Esophagus (tissue), 2 donors: ENCODE measurements at regions not wholly inside any gene's neighbourhood (a gene's known extent, or its start where the extent isn't known, plus 50 kb on each side); places are given as distances from the start of the nearest gene placed in this dataset.

Experiments used
- H3K27ac ChIP-seq, 2 donors: one replicate each; pipeline ENCODE4 v1.5.1; 2013; ENCODE audit warnings: low read depth in 2 of 2, mild to moderate bottlenecking in 2 of 2, inconsistent platforms in 1 of 2, low read length in 1 of 2, moderate library complexity in 1 of 2
- H3K27me3 ChIP-seq, 2 donors: one replicate each; pipeline ENCODE4 v1.6.1; 2013; ENCODE audit warnings: low read length in 2 of 2, control low read depth in 1 of 2, mild to moderate bottlenecking in 1 of 2; ENCODE audit not compliant: insufficient read depth in 2 of 2, control insufficient read depth in 1 of 2
- H3K36me3 ChIP-seq, 2 donors: one replicate each; pipeline ENCODE4 v1.6.1; 2013; ENCODE audit warnings: low read length in 1 of 2; ENCODE audit not compliant: control insufficient read depth in 2 of 2, insufficient read depth in 2 of 2
- H3K4me1 ChIP-seq, 2 donors: one replicate each; pipeline ENCODE4 v1.6.1; 2013; ENCODE audit warnings: low read length in 1 of 2; ENCODE audit not compliant: control insufficient read depth in 2 of 2, insufficient read depth in 2 of 2
- H3K4me3 ChIP-seq, 2 donors: one replicate each; pipeline ENCODE4 v1.5.1; 2013; ENCODE audit warnings: low read length in 2 of 2, mild to moderate bottlenecking in 2 of 2, low read depth in 1 of 2, moderate library complexity in 1 of 2
- H3K9me3 ChIP-seq, 2 donors: one replicate each; pipeline ENCODE4 v1.6.1; 2013; ENCODE audit warnings: mild to moderate bottlenecking in 2 of 2, low read depth in 1 of 2, low read length in 1 of 2, moderate library complexity in 1 of 2; ENCODE audit not compliant: control insufficient read depth in 2 of 2, insufficient read depth in 1 of 2
- WGBS, 2 donors: extraction: QIAGEN DNeasy Blood & Tissue Kit; methylation state at CpG; one replicate each; pipeline ENCODE4 v1.1.7; 2013; 5-methylcytosine and 5-hydroxymethylcytosine counted together
- donor health status: healthy with polysubstance abuse.
- donor health status: Bipolar disorder and iron deficiency.

DNA sequence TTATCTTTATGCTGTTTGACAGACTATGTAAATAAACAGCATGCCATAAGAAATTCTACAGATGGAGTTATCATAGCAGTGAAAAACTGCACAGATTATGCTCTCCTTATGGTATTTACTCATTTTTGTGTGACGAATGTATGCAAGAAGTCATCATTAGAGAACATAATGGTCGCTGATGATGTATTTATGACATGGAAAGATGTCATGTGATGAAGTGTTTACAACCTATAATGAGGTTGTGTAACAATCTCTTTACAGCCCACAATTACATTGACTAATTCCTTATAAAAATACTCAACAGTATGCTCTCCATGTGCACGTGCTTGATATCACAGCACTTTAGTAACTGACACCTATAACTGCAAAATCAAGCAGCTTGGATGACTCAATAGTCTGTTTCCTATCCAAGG is 192.4 kb downstream of the BMP2 start:
- Histone ChIP-seq H3K27ac (no peak overlapping the region), H3K9me3 (no peaks in the 10 kb centered on the region), H3K4me1 (no peaks in the 10 kb centered on the region), H3K27me3 (no peaks in the 10 kb centered on the region), H3K4me3 (no peak overlapping the region), H3K36me3 (no peaks in the 10 kb centered on the region)
- 54 to 57% methylated on average over 3 of the region's 3 CpGs for WGBS, 2 donors

DNA sequence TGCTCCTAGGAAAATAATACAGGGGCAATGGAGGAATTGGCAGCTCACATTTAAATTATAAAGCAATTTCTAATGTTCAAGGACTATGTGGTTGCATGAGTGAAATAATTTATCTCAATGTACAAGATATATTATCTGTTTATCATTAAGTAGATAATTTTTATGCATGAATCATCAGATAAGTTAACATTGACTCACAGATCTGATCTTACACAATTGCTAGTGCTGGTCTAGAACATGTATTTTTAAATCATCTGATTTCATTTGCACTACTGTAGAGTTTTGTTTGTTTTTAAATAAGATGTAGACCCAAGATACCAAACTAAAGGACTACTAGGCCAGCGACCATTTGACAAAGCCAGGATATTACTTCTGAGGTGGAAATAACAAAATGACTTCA is 199.2 kb downstream of the BMP2 start:
- Histone ChIP-seq H3K4me3 (no peak overlapping the region), H3K4me1 (no peaks in the 10 kb centered on the region), H3K36me3 (no peaks in the 10 kb centered on the region), H3K9me3 (no peaks in the 10 kb centered on the region), H3K27ac (no peak overlapping the region), H3K27me3 (no peaks in the 10 kb centered on the region)
- 69 to 71% methylated on average over 1 of the region's 1 CpG for WGBS, 2 donors

DNA sequence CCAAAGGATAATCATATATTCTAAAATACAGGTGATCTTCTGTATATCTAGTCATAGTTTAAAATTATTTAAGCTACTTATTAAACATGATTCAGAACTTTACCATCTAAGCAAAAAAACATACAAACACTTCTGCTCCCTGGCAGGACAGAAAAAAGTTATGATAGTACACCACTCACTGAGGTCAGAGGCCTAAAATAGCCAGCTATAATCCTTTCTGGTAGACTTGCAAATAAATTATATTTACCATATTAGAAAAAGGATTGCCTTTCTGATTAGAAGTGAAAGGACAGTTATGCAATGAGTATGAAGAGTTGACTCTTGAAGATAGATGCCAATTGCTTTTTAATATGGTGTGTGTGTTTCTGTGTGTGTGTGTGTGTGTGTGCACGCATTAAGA is 207.4 kb downstream of the BMP2 start:
- WGBS, 2 donors, result 83 to 88% methylated on average over 1 of the region's 1 CpG

DNA sequence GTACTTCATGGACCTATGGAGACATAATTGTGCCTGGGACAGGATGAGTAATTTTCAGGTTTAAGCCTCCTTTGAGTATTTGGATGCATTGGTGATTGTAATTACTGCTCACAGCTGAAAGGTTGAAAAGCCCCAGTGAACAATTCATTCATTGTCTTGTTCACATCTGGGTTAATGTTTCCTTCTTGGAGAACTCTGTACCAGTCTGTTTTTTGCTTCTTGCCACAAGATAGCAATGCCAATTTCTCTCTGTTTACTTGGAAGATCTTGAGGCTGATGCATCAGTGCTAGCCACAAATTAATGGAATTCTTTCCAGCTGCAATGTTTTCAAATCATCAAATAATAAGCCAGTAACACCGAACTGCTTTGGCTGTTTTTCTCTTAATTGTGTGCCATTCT is 207.8 kb downstream of the BMP2 start:
- Histone ChIP-seq H3K36me3 (no peaks in the 10 kb centered on the region), H3K27ac (no peak overlapping the region)
- 60 to 74% methylated on average over 1 of the region's 1 CpG for WGBS, 2 donors

More for the DNA sequence above, 207.4 kb downstream of the BMP2 start:
- H3K36me3 ChIP-seq, result no peaks in the 10 kb centered on the region
- H3K4me1 ChIP-seq, result no peaks in the 10 kb centered on the region
- H3K4me3 ChIP-seq, result no peak overlapping the region
- no peaks in the 10 kb centered on the region for H3K9me3 ChIP-seq
- no peaks in the 10 kb centered on the region for H3K27me3 ChIP-seq
- no peak overlapping the region for H3K27ac ChIP-seq

DNA sequence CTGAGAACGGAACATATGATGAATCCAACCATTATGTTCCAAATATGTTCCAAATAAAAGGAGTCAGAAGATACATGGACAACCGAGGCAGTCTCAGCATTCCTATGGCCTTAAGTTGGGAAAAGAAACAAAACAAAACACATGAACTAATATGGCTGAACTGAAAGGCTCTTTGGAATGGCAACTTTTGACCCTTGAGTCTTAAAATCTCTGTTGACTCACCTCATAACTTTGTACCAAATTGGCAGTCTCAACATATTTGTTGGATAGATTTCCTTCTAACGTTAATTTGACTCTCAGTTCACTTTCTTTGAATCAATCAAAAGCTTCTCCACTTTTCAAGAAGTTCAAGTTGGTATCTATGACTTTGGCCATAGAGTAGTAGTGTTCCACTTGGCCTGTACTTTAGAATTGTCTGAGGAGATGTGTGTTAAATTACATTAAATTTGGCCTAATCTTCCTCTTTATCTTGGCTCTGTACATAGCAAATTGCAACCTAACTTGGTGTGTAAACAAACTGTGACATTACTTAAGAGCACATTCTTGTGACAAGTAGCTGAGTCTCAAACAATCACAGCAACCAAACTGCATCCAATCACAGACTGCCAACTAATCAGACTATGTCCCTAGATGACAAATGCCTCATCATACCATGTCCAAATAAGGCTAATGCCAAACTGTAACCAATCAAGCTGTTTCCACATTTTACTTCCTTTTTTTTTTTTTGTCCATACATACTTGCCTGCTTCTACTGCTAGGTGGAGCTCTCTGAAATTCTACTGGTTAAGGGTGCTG is 208.8 kb downstream of the BMP2 start:
- Histone ChIP-seq H3K27me3 (no peaks in the 10 kb centered on the region), H3K36me3 (no peaks in the 10 kb centered on the region), H3K9me3 (no peaks in the 10 kb centered on the region), H3K4me3 (no peak overlapping the region), H3K4me1 (no peaks in the 10 kb centered on the region), H3K27ac (no peak overlapping the region)
- 42 to 52% methylated on average over 3 of the region's 3 CpGs for WGBS, 2 donors

More for the DNA sequence above, 207.8 kb downstream of the BMP2 start:
- no peaks in the 10 kb centered on the region for H3K9me3 ChIP-seq
- H3K27me3 ChIP-seq, result no peaks in the 10 kb centered on the region
- no peaks in the 10 kb centered on the region for H3K4me1 ChIP-seq
- no peak overlapping the region for H3K4me3 ChIP-seq

DNA sequence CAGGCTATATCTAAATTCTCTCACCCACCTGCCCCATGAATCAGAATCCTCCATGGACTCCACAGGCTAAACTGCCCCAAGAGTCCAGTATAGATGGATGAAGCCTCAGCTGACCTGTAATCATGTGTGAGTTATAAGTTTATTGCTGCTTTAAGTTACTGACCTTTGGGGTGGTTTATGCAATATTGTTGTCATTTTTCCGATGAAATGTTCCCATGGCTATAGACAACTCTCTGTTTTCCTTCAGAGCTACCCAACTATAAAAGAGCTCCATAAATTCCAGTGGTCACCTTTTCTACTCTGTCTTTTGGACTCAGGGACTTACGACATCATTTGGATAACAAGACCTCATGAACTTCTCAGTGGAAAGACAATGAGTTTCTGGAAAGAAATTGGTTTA is 212.1 kb downstream of the BMP2 start:
- WGBS, 2 donors, result 91% methylated on average over 2 of the region's 2 CpGs
- Histone ChIP-seq H3K27me3 (no peaks in the 10 kb centered on the region), H3K4me3 (no peak overlapping the region), H3K9me3 (no peaks in the 10 kb centered on the region), H3K36me3 (no peaks in the 10 kb centered on the region), H3K27ac (no peak overlapping the region), H3K4me1 (no peaks in the 10 kb centered on the region)

DNA sequence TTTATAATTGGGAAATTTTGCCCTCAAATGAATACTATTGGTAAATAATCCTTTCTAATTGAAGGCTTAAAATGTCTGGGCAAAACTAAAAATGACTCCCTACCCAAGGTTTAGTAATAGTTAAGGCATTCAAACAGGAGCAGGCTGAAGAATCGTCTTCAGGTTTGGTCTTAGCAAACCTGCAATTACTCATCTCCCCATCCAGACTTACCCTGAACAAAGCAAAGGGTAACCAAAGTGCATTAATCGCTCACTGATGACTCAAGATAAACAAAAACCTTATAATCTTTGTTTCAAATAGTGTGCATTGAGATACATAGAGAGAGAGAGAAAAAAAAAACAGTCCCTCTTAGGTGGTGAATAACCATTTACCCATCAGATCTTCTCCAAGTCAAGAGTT is 225.5 kb downstream of the BMP2 start:
- 26 to 39% methylated on average over 2 of the region's 2 CpGs for WGBS, 2 donors
- H3K4me3 ChIP-seq, result no peak overlapping the region
- no peaks in the 10 kb centered on the region for H3K9me3 ChIP-seq
- no peaks in the 10 kb centered on the region for H3K36me3 ChIP-seq
- no peaks in the 10 kb centered on the region for H3K27me3 ChIP-seq
- peak overlapping the region in 1 of 2 donors; percentile 56 for H3K27ac ChIP-seq
- peaks cover 0 to 1% of the 10 kb centered on the region in 2 donors for H3K4me1 ChIP-seq

DNA sequence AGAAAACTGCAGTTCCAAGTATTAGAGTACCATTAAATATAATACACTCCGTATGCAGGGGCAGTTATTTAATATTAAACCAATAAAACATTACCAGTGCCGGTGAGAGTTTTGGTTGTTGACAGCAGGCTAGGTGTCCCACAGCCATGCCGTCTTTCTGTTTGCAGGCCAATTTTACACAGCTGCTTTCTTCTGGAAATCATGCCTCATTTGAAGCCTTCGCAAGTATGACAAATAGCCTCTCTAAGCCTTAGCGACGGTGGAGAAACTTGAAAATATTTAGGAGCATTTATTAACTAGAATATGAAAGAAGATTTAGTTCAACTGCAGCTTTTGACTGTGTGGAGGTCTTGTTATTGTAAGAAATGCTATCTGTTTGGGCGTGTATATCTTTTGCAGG is 226.0 kb downstream of the BMP2 start:
- Histone ChIP-seq H3K27me3 (no peaks in the 10 kb centered on the region), H3K4me1 (peaks cover 0 to 1% of the 10 kb centered on the region in 2 donors), H3K9me3 (no peaks in the 10 kb centered on the region), H3K4me3 (no peak overlapping the region), H3K27ac (peak overlapping the region; percentile 56 to 60), H3K36me3 (no peaks in the 10 kb centered on the region)
- WGBS, 2 donors, result 35 to 42% methylated on average over 7 of the region's 7 CpGs

DNA sequence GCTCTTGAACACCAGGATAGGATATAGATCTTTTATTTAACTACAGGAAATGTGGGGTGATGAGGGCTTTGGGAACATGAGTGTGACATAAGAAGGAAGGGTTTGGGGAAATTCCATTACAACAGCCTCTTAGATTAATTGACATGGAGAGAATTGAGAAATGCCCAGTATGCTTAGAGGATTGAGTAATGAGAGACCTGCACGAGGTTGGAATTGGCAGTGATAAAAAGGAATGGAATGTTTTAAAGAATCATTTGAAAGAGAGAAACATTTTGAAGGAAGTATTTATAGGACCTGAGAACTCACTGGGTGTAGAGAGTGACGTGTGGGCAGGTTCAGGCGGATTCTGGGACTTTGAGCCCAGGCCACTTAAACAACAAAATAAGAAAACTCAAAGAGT is 227.0 kb downstream of the BMP2 start:
- H3K4me1 ChIP-seq, result peaks cover 0 to 1% of the 10 kb centered on the region in 2 donors
- no peaks in the 10 kb centered on the region for H3K36me3 ChIP-seq
- 40 to 45% methylated on average over 3 of the region's 3 CpGs for WGBS, 2 donors
- no peaks in the 10 kb centered on the region for H3K27me3 ChIP-seq
- H3K9me3 ChIP-seq, result no peaks in the 10 kb centered on the region
- no peak overlapping the region for H3K4me3 ChIP-seq
- H3K27ac ChIP-seq, result peak overlapping the region; percentile 29 to 65

DNA sequence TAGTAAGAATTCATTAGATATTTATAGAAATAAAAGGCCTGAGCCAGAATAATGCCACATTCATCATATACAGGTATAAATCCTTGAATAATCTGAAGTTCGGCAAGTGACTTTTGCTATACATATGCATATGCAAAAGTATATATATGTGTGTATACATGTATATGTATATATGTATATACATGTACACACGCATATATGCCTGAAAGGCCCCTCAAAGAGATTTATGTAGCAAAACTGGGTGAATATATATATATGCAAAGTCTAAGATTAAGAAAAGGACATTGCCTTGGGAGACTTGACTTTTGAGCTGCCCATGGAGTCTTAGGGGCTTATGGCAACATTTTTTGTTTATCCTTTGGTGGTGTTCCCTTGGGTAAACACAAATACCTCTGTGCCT is 231.4 kb downstream of the BMP2 start:
- no peaks in the 10 kb centered on the region for H3K36me3 ChIP-seq
- 90 to 95% methylated on average over 2 of the region's 2 CpGs for WGBS, 2 donors
- H3K4me1 ChIP-seq, result peaks cover 0 to 1% of the 10 kb centered on the region in 2 donors
- H3K9me3 ChIP-seq, result no peaks in the 10 kb centered on the region
- no peak overlapping the region for H3K27ac ChIP-seq
- no peak overlapping the region for H3K4me3 ChIP-seq
- H3K27me3 ChIP-seq, result no peaks in the 10 kb centered on the region
